ENCODE measurements at regions not wholly inside any gene's neighbourhood (a gene's known extent, or its start where the extent isn't known, plus 50 kb on each side); places are given as distances from the start of the nearest gene placed in this dataset.
"Not testable (repeated sequence)": the region's sequence is repeated elsewhere in the genome, so short reads cannot be mapped to it uniquely, and the experiment has no call there.

GRCh38 chr2:125654226-125654625 is 1001.7 kb upstream of the GYPC start:
- intact Hi-C loops (cut with DNase I) = no loop called here
- TF ChIP-seq CTCF (IDR thresholded peaks at IDR 0.05) = no peak
- H3K4me3 ChIP-seq = no peak overlapping the region
- H3K9me3 ChIP-seq = no peaks in the 10 kb centered on the region
- H3K36me3 ChIP-seq = no peaks in the 10 kb centered on the region
- H3K27me3 ChIP-seq (ENCODE audit: low read depth) = no peaks in the 10 kb centered on the region
- ATAC-seq (no peak), DNase-seq (no peak)
- no peak overlapping the region for H3K27ac ChIP-seq
- no peaks in the 10 kb centered on the region for H3K4me1 ChIP-seq

- no peak for TF ChIP-seq CTCF (IDR thresholded peaks at IDR 0.05)
- Histone ChIP-seq H3K4me3 (no peak overlapping the region), H3K4me1 (no peaks in the 10 kb centered on the region), H3K27ac (no peak overlapping the region), H3K27me3 (ENCODE audit: low read depth) (no peaks in the 10 kb centered on the region), H3K36me3 (no peaks in the 10 kb centered on the region), H3K9me3 (no peaks in the 10 kb centered on the region)
- intact Hi-C loops (cut with DNase I) = no loop called here
- ATAC-seq = no peak
- no peak for DNase-seq
Measured at GRCh38 chr2:125656190-125656589, 999.8 kb upstream of the GYPC start.

- no peak for TF ChIP-seq CTCF (IDR thresholded peaks at IDR 0.05)
- Histone ChIP-seq H3K4me3 (no peak overlapping the region), H3K4me1 (no peaks in the 10 kb centered on the region), H3K9me3 (no peaks in the 10 kb centered on the region), H3K27ac (no peak overlapping the region), H3K36me3 (no peaks in the 10 kb centered on the region), H3K27me3 (ENCODE audit: low read depth) (no peaks in the 10 kb centered on the region)
- ATAC-seq (no peak), DNase-seq (no peak)
- intact Hi-C loops (cut with DNase I) = no loop called here
Measured at GRCh38 chr2:125658583-125658982, 997.4 kb upstream of the GYPC start.

GRCh38 chr2:125660369-125660768 is 995.6 kb upstream of the GYPC start:
- DNase-seq; ATAC-seq; H3K4me3 ChIP-seq; H3K9me3 ChIP-seq; intact Hi-C loops (cut with DNase I); H3K36me3 ChIP-seq; H3K27ac ChIP-seq; H3K4me1 ChIP-seq; H3K27me3 ChIP-seq (ENCODE audit: low read depth): not testable (repeated sequence)

- no peaks in the 10 kb centered on the region for H3K27me3 ChIP-seq (ENCODE audit: low read depth)
- no peak overlapping the region for H3K27ac ChIP-seq
- H3K4me1 ChIP-seq = no peaks in the 10 kb centered on the region
- intact Hi-C loops (cut with DNase I) = no loop called here
- H3K36me3 ChIP-seq = no peaks in the 10 kb centered on the region
- H3K9me3 ChIP-seq = no peaks in the 10 kb centered on the region
- H3K4me3 ChIP-seq = no peak overlapping the region
- TF ChIP-seq CTCF (IDR thresholded peaks at IDR 0.05) = no peak
- DNase-seq = no peak
- ATAC-seq = no peak
Measured at GRCh38 chr2:125667630-125668029, 988.3 kb upstream of the GYPC start.

GRCh38 chr2:125679903-125680302 is 976.1 kb upstream of the GYPC start:
- no peak overlapping the region for H3K27ac ChIP-seq
- ATAC-seq = no peak
- no peaks in the 10 kb centered on the region for H3K27me3 ChIP-seq (ENCODE audit: low read depth)
- intact Hi-C loops (cut with DNase I) = no loop called here
- no peak for TF ChIP-seq CTCF (IDR thresholded peaks at IDR 0.05)
- no peak overlapping the region for H3K4me3 ChIP-seq
- H3K4me1 ChIP-seq = no peaks in the 10 kb centered on the region
- no peaks in the 10 kb centered on the region for H3K9me3 ChIP-seq
- no peaks in the 10 kb centered on the region for H3K36me3 ChIP-seq
- no peak for DNase-seq
